Heart left ventricle (tissue), 13 donors: ENCODE measurements at regions not wholly inside any gene's neighbourhood (a gene's known extent, or its start where the extent isn't known, plus 50 kb on each side); places are given as distances from the start of the nearest gene placed in this dataset.
"Not testable (repeated sequence)": the region's sequence is repeated elsewhere in the genome, so short reads cannot be mapped to it uniquely, and the experiment has no call there.

Source experiments
- CTCF ChIP-seq, 12 donors: fragments of 200-600 bp; sonication (generic) in 4 of 12; IDR thresholded peaks; one replicate each; pipeline versions ENCODE4 v1.5.0 to v1.8.0; 2018 to 2022; ENCODE audit warnings: antibody characterized with exemption in 12 of 12, mild to moderate bottlenecking in 5 of 12
- POLR2A ChIP-seq, 2 donors: fragments of 450-650 bp; IDR thresholded peaks; one replicate each; pipeline ENCODE4 v1.6.1; 2017; ENCODE audit warnings: antibody characterized with exemption in 2 of 2, mild to moderate bottlenecking in 2 of 2, moderate library complexity in 2 of 2
- donor health status: ischemic (EF 13 %, LVEDD 7.1; RV severe dilation, severe dysfunction).
- donor health status: DM: no; HTN: yes; CAD: no.
- donor health status: DM: no; HTN: no; CAD: no.
- donor health status: ischemic (EF 25% LVEDD 6.9; RV normal size, moderate dysfunction).
- donor health status: ischemic (EF 25% LVEDD 5.7; RV mildly dilated, moderate dysfunction).
- donor health status: ischemic (EF 35%, LVEDD 5.7; RV mildly dilated, moderate dysfunction).
- donor health status: nonischemic (EF 11% LVEDD 7.7; RV severe dilation, severe dysfunction).
- donor health status: DM: yes; HTN: yes; CAD: no.
- donor health status: PGD.
- donor health status: ischemic (EF 29% LVEDD 5.4; RV normal size, mild dysfunction).
- donor health status: nonischemic (EF 23%, LVEDD 6.1; RV moderate dilation, normal function).

GRCh38 chr12:9543341-9543740 lies 64.4 kb downstream of the KLRB1 start:
- not testable (repeated sequence) for TF ChIP-seq CTCF, POLR2A (IDR thresholded peaks at IDR 0.05)
